WERI-Rb-1 (cell line): ENCODE measurements at regions not wholly inside any gene's neighbourhood (a gene's known extent, or its start where the extent isn't known, plus 50 kb on each side); places are given as distances from the start of the nearest gene placed in this dataset.

ENCODE experiments used
- DNase-seq: peaks from one replicate; pipeline ENCODE4 v3.0.0-alpha.2; 2020
- H3K27ac ChIP-seq: fragments of 250-450 bp; sonication (Bioruptor Pico); 2 replicates; pipeline ENCODE4 v1.5.1; 2020; ENCODE audit warnings: mild to moderate bottlenecking, moderate library complexity
- H3K27me3 ChIP-seq: fragments of 250-450 bp; sonication (Bioruptor Pico); 2 replicates; pipeline ENCODE4 v1.5.1; 2021; ENCODE audit warnings: mild to moderate bottlenecking, low read depth, moderate library complexity; ENCODE audit not compliant: insufficient read depth, severe bottlenecking
- H3K36me3 ChIP-seq: fragments of 250-450 bp; sonication (Bioruptor Pico); 2 replicates; pipeline ENCODE4 v1.5.1; 2020; ENCODE audit warnings: mild to moderate bottlenecking, moderate library complexity
- H3K4me3 ChIP-seq: 2 replicates; pipeline ENCODE4 v1.5.1; 2011; ENCODE audit warnings: low read depth, mild to moderate bottlenecking, control low read depth, low read length
- H3K9me3 ChIP-seq: fragments of 250-450 bp; sonication (Bioruptor Pico); 2 replicates; pipeline ENCODE4 v1.5.1; 2021; ENCODE audit warnings: mild to moderate bottlenecking, moderate library complexity; ENCODE audit not compliant: severe bottlenecking
- CTCF ChIP-seq: IDR thresholded peaks from 2 replicates; pipeline ENCODE4 v1.5.1; 2011; ENCODE audit warnings: low read depth, mild to moderate bottlenecking, control low read depth, inconsistent platforms, low read length

- Histone ChIP-seq H3K27me3 (no peaks in the 10 kb centered on the region), H3K27ac (peak overlapping the region; percentile 72), H3K36me3 (no peaks in the 10 kb centered on the region), H3K4me3 (peak overlapping the region; percentile 21), H3K9me3 (no peaks in the 10 kb centered on the region)
- DNase-seq: peak; percentile 51
- no peak for TF ChIP-seq CTCF
Observed at GRCh38 chr1:234886081-234886984, 242.3 kb downstream of the TOMM20 start.

GRCh38 chr1:234885601-234886000 is 243.0 kb downstream of the TOMM20 start:
- Histone ChIP-seq H3K9me3 (no peaks in the 10 kb centered on the region), H3K4me3 (no peak overlapping the region), H3K27me3 (no peaks in the 10 kb centered on the region), H3K36me3 (no peaks in the 10 kb centered on the region), H3K27ac (peak overlapping the region; percentile 72)
- TF ChIP-seq CTCF: no peak
- peak; percentile 94 for DNase-seq

- no peaks in the 10 kb centered on the region for H3K9me3 ChIP-seq
- no peaks in the 10 kb centered on the region for H3K27me3 ChIP-seq
- TF ChIP-seq CTCF: 0 out of 2 replicates have a peak, but pooled peaks have one; percentile 14
- H3K36me3 ChIP-seq: no peaks in the 10 kb centered on the region
- no peak overlapping the region for H3K4me3 ChIP-seq
- no peak overlapping the region for H3K27ac ChIP-seq
- DNase-seq: no peak
Observed at GRCh38 chr1:234884701-234885100, 243.9 kb downstream of the TOMM20 start.

- DNase-seq: no peak
- Histone ChIP-seq H3K9me3 (no peaks in the 10 kb centered on the region), H3K36me3 (no peaks in the 10 kb centered on the region), H3K27ac (no peak overlapping the region), H3K27me3 (no peaks in the 10 kb centered on the region), H3K4me3 (no peak overlapping the region)
- TF ChIP-seq CTCF: no peak
Observed at GRCh38 chr1:234884006-234884405, 244.6 kb downstream of the TOMM20 start.

GRCh38 chr1:234882898-234883297 is 245.7 kb downstream of the TOMM20 start:
- H3K36me3 ChIP-seq: no peaks in the 10 kb centered on the region
- H3K27me3 ChIP-seq: no peaks in the 10 kb centered on the region
- no peak for TF ChIP-seq CTCF
- DNase-seq: no peak
- H3K9me3 ChIP-seq: no peaks in the 10 kb centered on the region
- no peak overlapping the region for H3K27ac ChIP-seq
- no peak overlapping the region for H3K4me3 ChIP-seq
